Suprapubic skin (tissue), 4 donors: ENCODE measurements at regions not wholly inside any gene's neighbourhood (a gene's known extent, or its start where the extent isn't known, plus 50 kb on each side); places are given as distances from the start of the nearest gene placed in this dataset.

Source experiments
- DNase-seq, 2 donors: peaks; one replicate each; pipeline ENCODE4 v3.0.0-alpha.2; 2019; ENCODE audit warnings: low spot score in 2 of 2
- H3K27ac ChIP-seq: fragments of 200-600 bp; sonication (generic); one replicate; pipeline ENCODE4 v1.5.1; 2019
- H3K27me3 ChIP-seq: fragments of 200-600 bp; sonication (generic); one replicate; pipeline ENCODE4 v1.5.1; 2019
- H3K36me3 ChIP-seq: fragments of 200-600 bp; sonication (generic); one replicate; pipeline ENCODE4 v1.5.1; 2019
- H3K4me1 ChIP-seq: fragments of 200-600 bp; sonication (generic); one replicate; pipeline ENCODE4 v1.5.1; 2019
- H3K4me3 ChIP-seq: fragments of 200-600 bp; sonication (generic); one replicate; pipeline ENCODE4 v1.5.1; 2019; ENCODE audit warnings: mild to moderate bottlenecking
- H3K9me3 ChIP-seq: fragments of 200-600 bp; sonication (generic); one replicate; pipeline ENCODE4 v1.5.1; 2019
- CTCF ChIP-seq, 2 donors: fragments of 200-600 bp in 1 of 2; fragments of 450-650 bp in 1 of 2; sonication (generic) in 1 of 2; IDR thresholded peaks; one replicate each; pipeline ENCODE4 v1.5.1; 2016 to 2019; ENCODE audit warnings: antibody characterized with exemption in 2 of 2, mild to moderate bottlenecking in 1 of 2, moderate library complexity in 1 of 2
- EP300 ChIP-seq: sonication (generic); formaldehyde crosslinking; IDR thresholded peaks from one replicate; pipeline ENCODE4 v1.6.1; 2017; ENCODE audit warnings: antibody characterized with exemption
- POLR2A ChIP-seq, 2 donors: fragments of 450-650 bp; IDR thresholded peaks; one replicate each; pipeline ENCODE4 v1.6.1; 2017; ENCODE audit warnings: antibody characterized with exemption in 2 of 2, mild to moderate bottlenecking in 2 of 2, moderate library complexity in 2 of 2
- POLR2AphosphoS5 ChIP-seq, 3 donors: sonication (generic); formaldehyde crosslinking; IDR thresholded peaks; one replicate each; pipeline ENCODE4 v1.6.1; 2017; ENCODE audit warnings: antibody characterized with exemption in 3 of 3
- WGBS: methylation state at CpG from one replicate; pipeline ENCODE4 v1.1.5; 2018; 5-methylcytosine and 5-hydroxymethylcytosine counted together

GRCh38 chr10:113252650-113253618 is 299.9 kb upstream of the HABP2 start:
- no peak overlapping the region for H3K4me3 ChIP-seq
- DNase-seq = no peak
- TF ChIP-seq POLR2AphosphoS5 (IDR thresholded peaks at IDR 0.05) (no peak), POLR2A (IDR thresholded peaks at IDR 0.05) (no peak), EP300 (no peak)
- H3K27ac ChIP-seq = no peak overlapping the region
- WGBS = 61% methylated on average over 10 of the region's 10 CpGs
- H3K27me3 ChIP-seq = no peaks in the 10 kb centered on the region
- H3K4me1 ChIP-seq = no peaks in the 10 kb centered on the region
- H3K36me3 ChIP-seq = no peaks in the 10 kb centered on the region
- H3K9me3 ChIP-seq = no peaks in the 10 kb centered on the region

DNA sequence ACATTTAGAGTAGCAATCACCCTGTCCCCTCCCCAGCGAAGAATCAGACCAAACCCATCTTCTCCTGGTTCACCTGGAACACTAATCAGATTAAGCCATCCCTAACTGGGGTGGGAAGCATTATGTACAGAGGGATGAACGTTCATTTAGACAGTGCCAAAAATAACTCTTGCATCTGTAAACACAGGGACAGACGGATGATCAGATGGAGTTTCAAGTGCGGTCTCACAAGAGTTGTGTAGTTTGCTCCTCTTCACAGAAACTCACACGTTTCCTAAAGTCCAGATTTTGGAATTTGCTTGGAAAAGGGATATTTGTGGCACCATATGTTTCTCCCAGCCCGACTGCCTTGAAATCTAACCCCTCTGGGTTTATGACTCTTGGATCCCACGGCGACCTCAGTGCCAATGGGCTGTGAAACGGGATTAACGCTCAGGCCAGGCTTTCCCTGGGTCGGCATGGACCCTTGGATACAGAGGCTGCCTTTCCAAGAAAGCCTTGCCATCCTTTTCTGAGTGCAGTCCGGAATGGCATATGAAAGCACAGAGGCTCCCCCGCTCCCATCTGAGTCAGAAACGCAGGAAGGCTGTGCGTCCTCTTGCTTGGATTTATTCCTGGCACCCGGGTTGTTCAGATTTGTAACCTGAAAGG is 293.2 kb upstream of the HABP2 start:
- peaks cover 14% of the 10 kb centered on the region for H3K27me3 ChIP-seq
- no peaks in the 10 kb centered on the region for H3K4me1 ChIP-seq
- DNase-seq = no peak
- H3K27ac ChIP-seq = no peak overlapping the region
- no peaks in the 10 kb centered on the region for H3K36me3 ChIP-seq
- H3K9me3 ChIP-seq = no peaks in the 10 kb centered on the region
- TF ChIP-seq POLR2A (IDR thresholded peaks at IDR 0.05) (no peak), POLR2AphosphoS5 (IDR thresholded peaks at IDR 0.05) (no peak), EP300 (no peak), CTCF (IDR thresholded peaks at IDR 0.05) (no peak)
- no peak overlapping the region for H3K4me3 ChIP-seq
- 83% methylated on average over 16 of the region's 16 CpGs for WGBS

DNA sequence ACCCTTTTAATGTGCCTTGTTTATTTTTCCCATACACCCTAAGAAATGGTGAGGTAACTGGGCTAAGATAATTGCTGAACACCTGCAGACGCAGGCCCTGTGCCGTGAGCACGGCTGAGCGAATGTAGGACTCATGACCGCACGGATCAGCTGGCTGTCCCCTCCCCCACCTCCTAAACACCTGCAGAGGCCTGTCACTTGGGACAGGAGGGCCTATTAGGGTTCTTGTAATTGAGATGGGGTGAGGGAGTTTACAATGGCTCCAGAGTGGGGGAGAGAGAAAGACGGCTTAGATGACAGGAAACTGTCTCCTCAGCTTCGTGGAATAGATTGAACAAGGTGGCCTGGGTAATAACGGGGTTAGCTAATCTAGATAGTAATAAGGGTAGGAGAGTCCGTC is 291.7 kb upstream of the HABP2 start:
- H3K27me3 ChIP-seq = peaks cover 14% of the 10 kb centered on the region
- DNase-seq = no peak
- no peaks in the 10 kb centered on the region for H3K36me3 ChIP-seq
- WGBS = 85% methylated on average over 10 of the region's 10 CpGs
- H3K4me1 ChIP-seq = no peaks in the 10 kb centered on the region
- TF ChIP-seq CTCF (IDR thresholded peaks at IDR 0.05) (no peak), EP300 (no peak), POLR2AphosphoS5 (IDR thresholded peaks at IDR 0.05) (no peak), POLR2A (IDR thresholded peaks at IDR 0.05) (no peak)
- H3K4me3 ChIP-seq = no peak overlapping the region
- no peaks in the 10 kb centered on the region for H3K9me3 ChIP-seq
- H3K27ac ChIP-seq = no peak overlapping the region

DNA sequence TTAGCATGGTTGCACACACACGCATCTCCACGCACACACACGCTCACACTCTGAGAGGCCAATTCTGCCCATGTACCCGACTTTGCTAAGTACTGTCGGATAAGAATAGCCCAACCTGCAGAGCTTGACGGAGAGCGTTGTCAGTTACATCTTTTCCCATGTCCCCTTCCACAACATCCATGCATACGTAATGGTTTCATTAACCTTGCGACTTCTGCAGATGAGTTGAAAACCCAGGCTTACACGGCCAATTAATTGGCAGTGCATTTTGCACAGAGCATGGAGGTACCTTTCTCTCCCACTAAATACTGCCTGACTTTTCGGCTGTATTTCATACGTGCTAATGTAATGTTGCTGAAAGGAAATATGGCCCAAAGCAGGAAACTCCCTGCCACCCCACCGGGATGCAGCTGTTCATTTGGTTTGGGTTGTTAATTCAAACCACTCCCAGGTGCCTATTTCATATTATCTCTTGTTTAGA is 291.2 kb upstream of the HABP2 start:
- Histone ChIP-seq H3K9me3 (no peaks in the 10 kb centered on the region), H3K27me3 (peaks cover 14% of the 10 kb centered on the region), H3K27ac (no peak overlapping the region), H3K4me3 (no peak overlapping the region), H3K36me3 (no peaks in the 10 kb centered on the region), H3K4me1 (no peaks in the 10 kb centered on the region)
- DNase-seq = no peak
- 80% methylated on average over 13 of the region's 13 CpGs for WGBS
- TF ChIP-seq EP300 (no peak), POLR2AphosphoS5 (IDR thresholded peaks at IDR 0.05) (no peak), CTCF (IDR thresholded peaks at IDR 0.05) (no peak), POLR2A (IDR thresholded peaks at IDR 0.05) (no peak)

DNA sequence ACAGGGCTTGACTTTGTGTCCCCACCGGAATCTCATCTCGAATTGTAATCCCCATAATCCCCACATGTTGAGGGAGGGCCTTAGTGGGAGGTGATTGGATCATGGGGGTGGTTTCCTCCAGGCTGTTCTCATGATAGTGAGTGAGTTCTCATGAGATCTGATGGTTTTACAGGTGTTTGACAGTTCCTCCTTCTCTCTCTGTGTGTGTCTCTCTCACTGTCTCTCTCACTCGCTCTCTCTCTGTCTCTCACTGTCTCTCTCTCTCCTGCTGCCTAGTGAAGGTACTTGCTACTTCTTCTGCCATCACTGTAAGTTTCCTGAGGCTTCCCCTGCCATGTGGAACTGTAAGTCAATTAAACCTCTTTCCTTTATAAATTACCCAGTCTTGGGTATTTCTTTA is 289.8 kb upstream of the HABP2 start:
- no peaks in the 10 kb centered on the region for H3K9me3 ChIP-seq

More for the DNA sequence above, 289.8 kb upstream of the HABP2 start:
- WGBS = 94% methylated on average over 3 of the region's 3 CpGs
- TF ChIP-seq POLR2A (IDR thresholded peaks at IDR 0.05) = no peak
- TF ChIP-seq POLR2AphosphoS5 (IDR thresholded peaks at IDR 0.05) = no peak
- no peak for TF ChIP-seq EP300
- TF ChIP-seq CTCF (IDR thresholded peaks at IDR 0.05) = no peak
- H3K36me3 ChIP-seq = no peaks in the 10 kb centered on the region
- peaks cover 14% of the 10 kb centered on the region for H3K27me3 ChIP-seq
- H3K4me3 ChIP-seq = no peak overlapping the region
- no peak overlapping the region for H3K27ac ChIP-seq
- peaks cover 5% of the 10 kb centered on the region for H3K4me1 ChIP-seq
- no peak for DNase-seq
